Effector memory CD8-positive, alpha-beta T cell (primary cell): ENCODE measurements at regions not wholly inside any gene's neighbourhood (a gene's known extent, or its start where the extent isn't known, plus 50 kb on each side); places are given as distances from the start of the nearest gene placed in this dataset.

Experiments
- ATAC-seq: fragments of 150-1000 bp; cut with Tn5 transposase; replicated peaks from 2 replicates; pipeline ENCODE4 v1.10.0; 2021; ENCODE audit warnings: mild to moderate bottlenecking, moderate library complexity
- DNase-seq, 3 experiments: peaks; one replicate each; pipeline ENCODE4 v3.0.0; 2021
- H3K27ac Mint-ChIP-seq, 2 donors: one replicate each; pipeline ENCODE4 v1.8.0; 2022; ENCODE audit warnings: mild to moderate bottlenecking in 2 of 2, mixed read lengths in 2 of 2, moderate library complexity in 2 of 2
- H3K27me3 Mint-ChIP-seq, 2 donors: one replicate each; pipeline ENCODE4 v1.8.0; 2022; ENCODE audit warnings: mixed read lengths in 2 of 2
- H3K36me3 Mint-ChIP-seq: one replicate; pipeline ENCODE4 v1.8.0; 2022; ENCODE audit warnings: mild to moderate bottlenecking, moderate library complexity, mixed read lengths; ENCODE audit not compliant: insufficient read depth
- H3K4me1 Mint-ChIP-seq, 2 donors: one replicate each; pipeline ENCODE4 v1.8.0; 2022; ENCODE audit warnings: low read depth in 2 of 2, mixed read lengths in 2 of 2
- H3K4me3 Mint-ChIP-seq, 2 donors: one replicate each; pipeline ENCODE4 v1.8.0; 2022; ENCODE audit warnings: mild to moderate bottlenecking in 2 of 2, mixed read lengths in 2 of 2, moderate library complexity in 2 of 2
- H3K9me3 Mint-ChIP-seq, 2 donors: one replicate each; pipeline ENCODE4 v1.8.0; 2022; ENCODE audit warnings: mixed read lengths in 2 of 2

DNA sequence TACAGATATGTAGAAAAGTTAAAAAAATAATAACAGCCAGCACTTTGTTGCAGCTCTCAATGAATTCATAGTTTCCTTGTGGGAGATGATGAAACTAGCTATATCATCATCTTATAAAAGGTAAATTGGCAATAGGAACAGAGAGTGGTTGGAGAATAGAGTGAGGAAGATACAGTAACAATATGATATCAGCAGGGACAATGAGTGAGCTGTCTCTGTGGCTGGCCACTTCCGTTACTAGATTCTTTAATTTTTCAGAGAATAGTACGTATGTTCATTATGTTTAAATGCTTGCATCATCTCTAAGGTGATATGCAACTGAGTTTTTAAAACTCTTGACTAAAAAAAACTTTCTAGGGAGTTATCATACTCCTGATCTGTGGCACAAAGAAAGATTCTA, 1006.2 kb upstream of the FLRT2 start:
- Mint-ChIP-seq H3K36me3 (no peaks in the 10 kb centered on the region), H3K27ac (no peak overlapping the region), H3K9me3 (peaks cover 6 to 19% of the 10 kb centered on the region in 2 donors), H3K4me1 (no peaks in the 10 kb centered on the region), H3K4me3 (no peak overlapping the region), H3K27me3 (no peaks in the 10 kb centered on the region)
- DNase-seq (no peak), ATAC-seq (no peak)

DNA sequence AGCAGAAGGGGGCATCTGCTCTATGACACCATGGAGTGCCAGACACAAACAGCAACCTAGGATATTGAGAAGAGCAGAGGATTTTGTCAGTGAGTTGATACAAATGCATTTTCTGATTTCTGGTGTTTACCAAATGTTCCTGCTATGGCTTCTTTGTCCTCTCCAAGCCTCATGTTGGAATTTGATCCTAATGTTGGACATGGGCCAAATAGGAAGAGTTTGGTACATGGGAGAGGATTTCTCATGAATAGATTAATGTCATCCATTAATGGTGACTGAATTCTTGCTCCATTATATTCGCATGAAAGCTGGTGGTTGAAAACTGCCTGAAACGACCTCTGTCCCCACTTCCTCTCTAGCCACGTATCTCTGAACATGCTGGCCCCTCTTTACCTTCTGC, 1002.2 kb upstream of the FLRT2 start:
- Mint-ChIP-seq H3K27me3 (no peaks in the 10 kb centered on the region), H3K4me3 (no peak overlapping the region), H3K9me3 (peaks cover 4 to 11% of the 10 kb centered on the region in 2 donors), H3K27ac (no peak overlapping the region), H3K36me3 (no peaks in the 10 kb centered on the region), H3K4me1 (no peaks in the 10 kb centered on the region)
- ATAC-seq, result no peak
- DNase-seq, result no peak

DNA sequence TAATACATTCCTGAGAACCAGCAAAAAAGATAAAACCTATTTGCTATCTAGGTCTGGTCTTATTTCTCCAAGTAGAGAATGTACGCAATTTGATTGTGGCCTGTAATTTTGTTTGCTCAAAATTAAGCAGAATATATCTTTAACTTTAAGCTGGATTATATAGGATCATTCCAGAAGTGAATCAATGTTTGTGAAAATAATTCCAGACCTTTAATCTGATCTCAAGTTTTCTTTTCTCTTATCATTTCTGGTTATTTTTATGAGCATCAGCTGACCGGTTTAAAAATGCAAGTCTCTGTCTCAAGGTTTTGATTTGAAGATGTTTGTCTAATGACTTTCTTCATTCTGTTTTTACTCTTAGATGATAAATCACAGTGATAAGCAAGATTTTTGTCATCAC, 997.9 kb upstream of the FLRT2 start:
- Mint-ChIP-seq H3K4me3 (no peak overlapping the region), H3K27me3 (no peaks in the 10 kb centered on the region), H3K36me3 (no peaks in the 10 kb centered on the region), H3K9me3 (peaks cover 4 to 6% of the 10 kb centered on the region in 2 donors), H3K27ac (no peak overlapping the region), H3K4me1 (no peaks in the 10 kb centered on the region)
- ATAC-seq (no peak), DNase-seq (no peak)

DNA sequence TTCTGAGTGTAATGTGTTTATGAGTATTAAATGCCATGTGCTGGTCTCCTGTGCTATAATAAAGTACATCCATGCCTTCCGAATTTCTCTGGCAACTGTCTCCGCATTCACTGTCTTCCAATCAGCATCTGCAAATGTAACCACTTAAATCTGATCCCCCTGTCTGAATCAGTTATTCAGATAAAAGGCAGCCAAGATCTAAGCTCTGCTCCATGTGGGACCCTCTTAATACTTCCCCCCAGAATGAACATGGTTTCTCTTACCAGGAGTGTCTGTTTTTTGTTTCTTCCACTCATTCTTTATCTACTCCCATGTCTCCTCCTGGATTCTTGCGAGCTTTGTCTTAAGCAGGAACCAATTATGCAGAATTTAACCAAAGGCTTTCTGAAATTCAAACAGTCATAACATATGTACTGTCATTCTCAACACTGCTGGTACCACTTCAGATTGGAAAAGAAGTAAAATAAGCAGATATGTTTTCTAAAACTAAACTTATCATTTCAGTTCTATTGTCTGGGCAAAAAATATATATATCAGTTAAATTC, 996.7 kb upstream of the FLRT2 start:
- DNase-seq, result no peak
- H3K27ac Mint-ChIP-seq, result no peak overlapping the region
- H3K4me1 Mint-ChIP-seq, result no peaks in the 10 kb centered on the region
- no peak for ATAC-seq
- H3K9me3 Mint-ChIP-seq, result peaks cover 4 to 6% of the 10 kb centered on the region in 2 donors
- H3K4me3 Mint-ChIP-seq, result no peak overlapping the region
- no peaks in the 10 kb centered on the region for H3K36me3 Mint-ChIP-seq
- no peaks in the 10 kb centered on the region for H3K27me3 Mint-ChIP-seq

DNA sequence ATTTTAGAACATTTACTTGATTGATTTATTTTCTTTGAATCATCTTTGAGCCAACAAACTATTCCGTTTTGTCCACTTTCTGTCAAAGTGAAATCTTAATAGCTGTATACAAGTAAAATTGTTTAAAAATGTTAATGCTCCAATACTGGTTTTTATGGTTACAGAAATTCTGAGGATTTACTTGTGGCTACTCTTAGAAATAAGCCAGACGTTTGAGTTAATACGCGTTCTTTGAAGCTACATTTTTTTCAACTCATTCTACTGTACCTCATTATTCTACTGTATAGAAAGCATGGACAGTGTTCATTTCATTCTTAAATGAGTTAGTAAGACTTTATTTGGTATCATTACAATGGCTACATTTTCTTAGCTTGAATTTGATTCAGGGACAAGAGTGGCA, 996.2 kb upstream of the FLRT2 start:
- Mint-ChIP-seq H3K9me3 (peaks cover 6 to 7% of the 10 kb centered on the region in 2 donors), H3K36me3 (no peaks in the 10 kb centered on the region), H3K27me3 (no peaks in the 10 kb centered on the region), H3K4me1 (no peaks in the 10 kb centered on the region), H3K4me3 (no peak overlapping the region), H3K27ac (no peak overlapping the region)
- ATAC-seq (no peak), DNase-seq (no peak)

DNA sequence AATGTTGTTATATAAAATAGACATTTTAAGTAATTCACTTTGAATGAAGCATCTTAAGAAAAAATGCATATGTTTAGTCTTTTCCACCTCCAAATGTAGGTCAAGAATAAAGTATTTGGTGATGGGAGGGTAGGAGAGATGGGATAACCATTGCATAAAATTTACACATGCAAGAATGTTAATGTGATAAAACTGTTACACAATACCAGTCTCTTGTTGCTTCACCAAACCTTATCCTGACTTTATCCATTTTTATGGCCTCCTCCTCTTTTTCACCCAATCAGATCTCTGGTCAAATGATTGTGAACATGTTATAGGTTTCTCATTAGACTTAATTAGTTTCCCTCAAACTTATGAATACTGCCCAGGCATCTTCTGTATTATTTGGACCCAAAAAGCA, 994.5 kb upstream of the FLRT2 start:
- no peaks in the 10 kb centered on the region for H3K36me3 Mint-ChIP-seq
- H3K4me3 Mint-ChIP-seq, result no peak overlapping the region
- H3K27ac Mint-ChIP-seq, result no peak overlapping the region
- H3K4me1 Mint-ChIP-seq, result no peaks in the 10 kb centered on the region
- ATAC-seq, result no peak
- peaks cover 6 to 7% of the 10 kb centered on the region in 2 donors for H3K9me3 Mint-ChIP-seq
- H3K27me3 Mint-ChIP-seq, result no peaks in the 10 kb centered on the region
- DNase-seq, result no peak

DNA sequence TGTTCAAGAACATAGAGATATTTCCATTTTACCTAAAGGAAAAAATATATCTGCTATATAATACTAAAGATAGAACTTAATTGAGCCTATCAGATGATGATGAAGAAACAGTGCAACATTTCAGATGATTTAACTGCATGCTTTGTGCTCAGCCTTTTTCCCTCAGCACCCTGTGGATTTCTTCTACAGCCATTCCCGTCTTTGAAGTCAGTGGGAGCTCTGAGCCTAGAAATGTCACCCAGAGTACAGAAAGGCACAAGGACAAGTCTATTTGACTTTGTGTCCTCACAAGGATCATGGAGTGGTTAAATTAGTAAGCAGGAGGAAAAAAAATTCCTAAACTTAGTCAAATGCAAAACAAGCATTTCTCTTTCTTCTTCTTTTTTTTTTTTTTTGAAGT, 994.0 kb upstream of the FLRT2 start:
- Mint-ChIP-seq H3K27me3 (no peaks in the 10 kb centered on the region), H3K4me3 (no peak overlapping the region), H3K4me1 (no peaks in the 10 kb centered on the region), H3K27ac (no peak overlapping the region), H3K36me3 (no peaks in the 10 kb centered on the region), H3K9me3 (peaks cover 6 to 7% of the 10 kb centered on the region in 2 donors)
- ATAC-seq (no peak), DNase-seq (no peak)

DNA sequence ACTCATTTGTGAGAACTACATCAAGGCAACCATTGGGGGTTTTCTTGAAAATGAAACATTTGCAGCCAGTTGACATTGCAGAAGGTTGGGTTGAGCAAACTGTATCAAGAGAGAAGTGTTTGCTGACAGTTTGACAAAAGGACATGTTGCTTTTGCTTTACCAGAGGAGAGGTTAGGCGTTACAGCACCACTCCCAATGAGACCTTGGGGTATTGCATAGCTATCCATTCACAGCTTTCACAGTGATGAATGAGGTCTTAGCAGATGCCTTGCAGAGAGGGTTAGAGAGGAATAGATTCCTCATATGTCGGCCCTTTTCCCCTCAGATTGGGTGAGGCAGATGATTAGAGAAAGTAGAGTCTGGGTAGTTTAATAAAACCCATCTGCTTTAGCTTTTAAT, 988.9 kb upstream of the FLRT2 start:
- Mint-ChIP-seq H3K27me3 (no peaks in the 10 kb centered on the region), H3K27ac (no peak overlapping the region), H3K4me3 (no peak overlapping the region), H3K4me1 (no peaks in the 10 kb centered on the region), H3K36me3 (no peaks in the 10 kb centered on the region), H3K9me3 (peaks cover 0 to 5% of the 10 kb centered on the region in 2 donors)
- DNase-seq (no peak), ATAC-seq (no peak)

DNA sequence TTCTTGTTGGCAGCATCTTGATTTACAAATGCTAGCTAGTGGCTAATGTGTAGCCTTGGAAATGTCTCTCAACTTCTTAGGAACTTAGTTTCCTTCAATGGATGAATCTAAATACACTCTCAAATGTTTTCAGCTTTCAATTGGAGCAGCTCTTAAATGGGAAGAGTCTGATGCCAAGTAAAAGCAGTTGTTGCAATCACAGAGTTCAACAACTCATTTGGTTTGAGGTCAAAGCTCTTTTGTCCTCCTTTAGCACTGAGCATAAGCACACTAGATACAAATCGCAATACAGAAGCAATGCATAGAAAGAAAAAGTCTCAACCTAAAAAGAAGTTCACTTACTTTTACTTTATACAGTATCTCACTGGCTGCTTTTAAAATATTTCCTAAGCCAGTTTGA, 986.1 kb upstream of the FLRT2 start:
- ATAC-seq (no peak), DNase-seq (no peak)
- H3K36me3 Mint-ChIP-seq, result no peaks in the 10 kb centered on the region
- H3K27ac Mint-ChIP-seq, result no peak overlapping the region
- peaks cover 8 to 9% of the 10 kb centered on the region in 2 donors for H3K9me3 Mint-ChIP-seq
- no peak overlapping the region for H3K4me3 Mint-ChIP-seq
- no peaks in the 10 kb centered on the region for H3K27me3 Mint-ChIP-seq
- H3K4me1 Mint-ChIP-seq, result no peaks in the 10 kb centered on the region

DNA sequence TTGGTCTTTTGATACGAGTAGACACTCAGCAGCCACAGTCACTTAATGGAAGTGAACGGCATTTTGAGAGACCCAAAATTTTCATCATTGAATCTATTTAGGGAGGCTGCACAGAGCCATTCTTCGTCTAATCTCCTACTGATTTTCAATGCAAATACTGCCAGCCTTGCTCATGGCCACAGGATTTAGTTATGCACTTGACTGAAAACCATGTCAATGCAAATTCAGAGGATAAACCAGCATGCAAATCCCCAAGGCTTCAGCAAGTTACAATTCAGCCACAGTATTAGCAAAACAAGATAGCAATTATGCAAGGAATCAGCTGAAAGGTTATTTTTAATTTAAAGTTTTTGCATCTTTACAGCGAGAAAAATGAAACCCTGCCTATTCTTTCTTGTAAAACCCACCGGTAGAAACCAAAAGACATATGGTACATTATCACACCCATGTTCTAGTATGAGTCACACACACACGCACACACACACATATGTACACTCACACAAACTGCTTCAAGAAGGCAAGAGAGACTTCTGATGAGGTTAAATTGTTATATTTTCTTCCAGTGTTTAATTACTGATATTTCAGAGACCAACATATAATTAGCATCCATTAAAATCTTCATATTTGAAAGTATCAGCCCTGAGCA, 985.3 kb upstream of the FLRT2 start:
- Mint-ChIP-seq H3K36me3 (no peaks in the 10 kb centered on the region), H3K27ac (no peak overlapping the region), H3K4me3 (no peak overlapping the region), H3K27me3 (no peaks in the 10 kb centered on the region), H3K9me3 (peaks cover 8 to 14% of the 10 kb centered on the region in 2 donors), H3K4me1 (no peaks in the 10 kb centered on the region)
- DNase-seq (no peak), ATAC-seq (no peak)

DNA sequence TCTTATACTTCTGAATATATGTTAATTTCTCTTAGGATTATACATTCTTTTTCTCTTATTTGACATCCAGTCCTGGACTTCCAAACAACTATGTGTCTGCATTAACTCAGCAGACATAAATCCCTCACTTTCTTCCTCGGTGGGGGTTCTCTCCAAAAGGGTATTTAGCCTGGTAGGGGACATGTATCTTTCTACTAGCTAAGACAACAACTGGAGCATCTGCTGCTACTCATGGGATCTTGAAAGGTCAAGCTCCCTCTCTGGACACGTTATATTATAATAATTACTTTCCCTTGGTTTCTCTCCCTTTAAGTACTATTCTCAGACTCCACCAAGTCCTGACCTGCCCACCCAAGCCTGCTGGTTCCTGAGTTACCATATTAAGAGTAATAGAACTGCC, 983.7 kb upstream of the FLRT2 start:
- H3K36me3 Mint-ChIP-seq, result no peaks in the 10 kb centered on the region
- DNase-seq (no peak), ATAC-seq (no peak)
- no peak overlapping the region for H3K4me3 Mint-ChIP-seq
- H3K4me1 Mint-ChIP-seq, result no peaks in the 10 kb centered on the region
- no peaks in the 10 kb centered on the region for H3K27me3 Mint-ChIP-seq
- peaks cover 8 to 21% of the 10 kb centered on the region in 2 donors for H3K9me3 Mint-ChIP-seq
- no peak overlapping the region for H3K27ac Mint-ChIP-seq

DNA sequence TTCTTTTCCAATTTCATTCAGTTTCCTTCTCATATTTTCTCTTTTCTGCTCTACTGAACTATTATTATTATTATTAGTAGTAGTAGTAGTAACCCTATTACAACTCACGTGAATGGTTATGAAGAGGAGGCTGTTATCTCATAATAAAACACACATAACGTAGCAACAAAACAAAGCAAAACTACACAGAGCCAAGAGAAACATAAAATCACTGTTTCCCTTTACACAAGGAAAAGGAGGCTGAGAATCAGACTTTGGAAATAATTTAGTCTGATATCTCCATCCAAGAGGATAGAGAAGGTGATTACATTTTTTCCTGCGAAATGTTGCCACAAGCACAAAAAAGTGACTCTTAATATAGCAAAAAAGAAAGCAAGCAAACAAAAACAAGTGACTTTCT, 975.8 kb upstream of the FLRT2 start:
- Mint-ChIP-seq H3K4me3 (no peak overlapping the region), H3K9me3 (peaks cover 9 to 27% of the 10 kb centered on the region in 2 donors), H3K4me1 (no peaks in the 10 kb centered on the region), H3K27me3 (no peaks in the 10 kb centered on the region), H3K27ac (no peak overlapping the region), H3K36me3 (no peaks in the 10 kb centered on the region)
- no peak for DNase-seq
- no peak for ATAC-seq

DNA sequence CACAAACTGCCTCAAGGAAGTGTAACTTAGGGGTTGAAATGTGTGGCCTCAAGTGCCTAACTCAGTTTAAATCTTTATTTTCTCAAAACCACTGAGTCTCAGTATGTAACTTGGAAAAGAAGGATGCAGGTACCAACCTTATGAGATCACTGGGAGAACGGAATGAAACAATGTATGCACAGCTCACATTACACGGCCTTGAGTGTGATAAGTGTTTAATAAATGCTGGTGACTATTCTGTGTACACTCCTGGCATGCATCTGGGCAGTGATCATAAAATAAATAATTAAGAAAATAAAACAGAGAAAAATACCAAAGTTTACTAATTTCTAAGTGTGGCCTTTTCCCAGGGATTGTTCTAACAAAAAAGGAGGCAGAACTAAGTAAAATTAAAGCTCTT, 974.5 kb upstream of the FLRT2 start:
- Mint-ChIP-seq H3K27me3 (no peaks in the 10 kb centered on the region), H3K36me3 (no peaks in the 10 kb centered on the region), H3K9me3 (peaks cover 11 to 19% of the 10 kb centered on the region in 2 donors), H3K4me1 (no peaks in the 10 kb centered on the region), H3K4me3 (no peak overlapping the region), H3K27ac (no peak overlapping the region)
- no peak for ATAC-seq
- no peak for DNase-seq

DNA sequence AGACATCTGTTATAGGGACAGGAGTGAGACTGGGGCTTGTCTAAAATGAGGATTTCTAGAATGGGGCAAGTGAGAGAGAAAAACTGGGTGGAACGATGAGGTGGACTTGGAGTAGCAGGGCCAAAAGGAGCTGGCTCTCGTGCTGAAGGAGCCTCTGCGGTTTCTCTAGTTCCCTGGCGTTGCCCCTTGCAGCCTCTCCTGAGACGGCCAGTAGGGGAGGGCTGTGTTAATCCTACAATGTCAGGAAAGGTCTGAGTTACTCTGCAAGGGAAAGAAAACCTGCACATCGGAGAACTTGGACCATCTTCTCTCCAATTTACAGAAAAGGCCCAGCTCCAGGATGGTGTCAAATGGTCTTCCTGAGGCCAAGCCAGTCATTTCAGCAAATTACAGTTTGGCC, 963.8 kb upstream of the FLRT2 start:
- H3K36me3 Mint-ChIP-seq, result no peaks in the 10 kb centered on the region
- no peak for ATAC-seq
- no peak overlapping the region for H3K27ac Mint-ChIP-seq
- DNase-seq, result no peak
- no peaks in the 10 kb centered on the region for H3K27me3 Mint-ChIP-seq
- peaks cover 0 to 10% of the 10 kb centered on the region in 2 donors for H3K9me3 Mint-ChIP-seq
- H3K4me1 Mint-ChIP-seq, result no peaks in the 10 kb centered on the region
- H3K4me3 Mint-ChIP-seq, result no peak overlapping the region
